SKM-1 (cell line): ENCODE measurements at regions not wholly inside any gene's neighbourhood (a gene's known extent, or its start where the extent isn't known, plus 50 kb on each side); places are given as distances from the start of the nearest gene placed in this dataset.

Experiments
- DNase-seq: peaks from one replicate; lab custom pipeline; 2025; ENCODE audit not compliant: unreplicated experiment; lab: John Stamatoyannopoulos, UW

DNA sequence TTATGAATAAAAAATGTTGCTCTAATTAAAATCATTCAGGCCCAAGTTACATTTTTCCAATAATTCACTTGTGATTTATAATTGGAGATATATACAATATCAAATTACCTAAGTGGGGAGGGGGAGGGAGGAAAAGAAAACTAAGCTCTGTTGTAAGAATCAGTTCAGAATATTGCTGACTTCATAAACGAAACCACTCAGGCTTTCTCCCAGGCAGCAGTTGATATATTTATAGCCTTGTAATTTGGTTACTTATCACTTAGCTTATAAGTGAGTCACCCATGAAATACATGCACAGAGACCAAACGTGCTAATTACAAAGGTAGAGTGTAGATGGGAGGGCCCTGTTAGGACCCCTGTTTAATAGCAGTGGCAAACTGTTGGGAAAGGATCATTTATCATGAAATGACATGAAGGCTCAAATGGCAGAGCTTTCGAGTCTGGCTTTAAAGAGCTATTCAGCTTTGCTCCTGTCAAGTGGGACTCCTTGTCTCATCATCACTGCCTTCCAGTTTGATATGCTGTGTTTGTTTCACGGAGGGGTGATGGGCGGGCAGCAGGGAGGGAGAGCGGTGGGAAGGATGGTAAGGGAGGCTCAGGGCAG lies 105.6 kb upstream of the PGRMC2 start:
- DNase-seq = no peak

DNA sequence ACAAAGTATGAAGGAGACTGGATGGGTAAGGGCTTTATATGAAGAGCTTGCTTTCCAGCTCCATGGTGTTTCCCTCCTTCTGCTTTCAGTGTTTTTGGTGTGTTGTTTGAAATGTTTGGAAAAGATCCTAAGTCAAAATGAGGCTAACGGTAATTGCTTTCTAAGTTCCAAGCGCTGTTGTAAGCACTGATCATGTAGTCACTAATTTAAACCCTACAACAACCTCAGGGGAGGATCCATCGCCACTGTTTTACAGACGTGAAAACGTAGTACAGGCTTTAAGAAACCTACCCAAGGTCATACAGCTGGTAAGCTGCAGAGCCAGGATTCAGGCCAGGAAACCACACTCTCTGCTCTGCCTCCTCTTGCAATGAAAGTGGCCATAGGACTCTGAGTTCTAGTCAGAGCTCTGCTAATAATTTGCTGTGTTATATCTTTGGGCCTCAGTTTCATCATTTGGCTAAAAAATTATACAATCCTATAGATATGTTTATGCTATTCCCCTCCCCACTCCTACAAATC lies 102.9 kb upstream of the PGRMC2 start:
- no peak for DNase-seq

DNA sequence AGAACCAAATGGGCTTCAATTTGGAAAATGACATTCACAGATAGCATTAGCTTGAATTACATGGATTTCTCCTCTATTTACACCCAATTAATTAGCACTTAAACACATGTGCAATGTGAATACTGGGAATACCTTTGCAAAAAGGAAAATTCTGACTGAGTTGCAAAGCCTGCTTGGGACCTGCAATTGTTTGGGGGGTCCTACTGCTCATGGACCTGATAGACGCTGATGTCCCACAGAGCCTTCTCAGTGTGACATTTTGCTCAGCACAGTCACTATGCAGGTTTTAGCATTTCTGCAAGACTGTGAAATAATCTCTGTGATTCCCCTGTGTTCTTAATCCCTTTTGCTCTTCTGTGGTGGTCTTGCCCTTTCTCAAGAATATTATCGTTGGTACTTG lies 101.2 kb upstream of the PGRMC2 start:
- no peak for DNase-seq

DNA sequence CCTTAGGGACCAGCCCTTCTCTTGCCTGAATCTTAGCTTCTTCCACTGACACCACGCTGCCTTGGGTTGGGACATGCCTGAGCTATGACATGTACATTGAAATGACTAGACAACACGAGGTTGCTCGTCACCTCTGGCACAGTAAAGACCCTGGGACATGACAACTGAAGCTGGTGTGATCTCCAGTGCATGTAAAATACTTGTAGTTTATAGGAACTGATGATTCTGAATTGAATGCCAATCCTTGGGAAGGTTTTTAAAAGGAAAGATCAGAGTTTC lies 100.7 kb upstream of the PGRMC2 start:
- DNase-seq = no peak

- no peak for DNase-seq
These were observed 100.2 kb upstream of the PGRMC2 start for GRCh38 chr4:128387600-128388351.

GRCh38 chr4:128386761-128387599 lies 99.4 kb upstream of the PGRMC2 start:
- no peak for DNase-seq

DNA sequence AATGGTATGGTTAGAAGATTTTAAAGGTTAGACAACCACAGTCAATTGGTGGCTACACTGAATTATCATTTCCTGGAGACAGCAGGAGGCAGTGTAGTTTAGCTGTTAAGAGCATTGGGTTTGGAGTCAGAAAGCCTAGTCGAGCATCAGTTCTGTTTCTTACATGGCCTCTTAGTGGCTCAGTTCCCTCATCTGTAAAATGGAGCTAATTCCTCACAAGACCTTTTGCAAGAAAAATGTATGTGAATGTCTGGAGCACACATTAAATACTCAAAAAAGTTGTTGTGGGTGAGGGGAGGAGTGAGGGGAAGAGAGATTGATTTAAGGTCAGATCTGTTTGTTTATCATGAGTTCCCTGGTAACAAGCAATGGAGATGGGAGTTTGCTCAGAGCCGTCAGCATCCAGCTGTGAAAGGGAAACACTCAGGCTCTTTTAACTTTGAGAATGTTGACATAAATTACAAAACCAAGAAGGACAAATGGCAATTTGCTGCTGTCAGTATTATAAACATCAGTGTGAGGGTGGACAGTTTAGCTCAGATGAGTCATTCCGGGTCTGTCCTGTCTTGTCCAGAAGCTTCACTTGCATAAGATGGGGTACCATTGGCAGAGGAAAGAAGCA lies 98.2 kb upstream of the PGRMC2 start:
- no peak for DNase-seq

DNA sequence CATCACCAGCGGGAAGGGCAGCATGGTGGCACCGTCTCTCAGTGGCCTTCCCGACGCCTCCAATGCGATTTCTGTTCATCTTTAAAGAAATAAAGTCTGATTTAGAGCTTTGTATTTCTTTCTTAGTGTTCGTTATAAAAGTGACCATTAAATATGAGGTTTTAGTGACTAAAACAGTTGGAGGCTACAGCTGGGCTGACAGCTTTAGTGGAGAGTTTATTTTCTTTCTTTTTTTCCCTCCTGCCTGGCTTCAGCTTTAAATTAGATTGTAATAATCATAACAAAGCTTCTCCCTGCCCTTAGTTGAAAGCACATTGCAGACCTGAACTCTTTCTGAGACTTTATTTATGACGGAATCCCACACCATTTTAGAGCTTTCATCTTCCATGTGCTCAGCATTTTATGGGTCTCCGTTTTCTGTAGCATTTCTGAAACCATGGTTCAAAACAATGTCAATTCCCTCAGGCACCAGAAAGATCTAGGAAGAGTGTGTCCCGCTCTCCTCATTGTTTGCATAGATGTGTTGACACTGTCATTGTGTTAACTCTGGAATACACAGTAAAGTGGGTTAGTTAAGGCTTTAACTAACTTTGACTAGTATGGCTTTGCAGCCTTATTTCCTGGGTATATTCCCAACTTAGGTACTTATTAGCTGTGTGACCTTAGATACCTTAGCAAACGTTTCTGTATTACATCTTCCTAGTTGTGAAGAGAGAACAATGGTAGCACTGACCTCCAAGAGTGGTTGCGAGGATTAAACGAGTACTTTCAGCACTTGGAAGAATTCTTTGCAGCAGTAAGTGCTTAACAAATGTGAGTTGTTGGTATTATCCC lies 97.4 kb upstream of the PGRMC2 start:
- DNase-seq = no peak

DNA sequence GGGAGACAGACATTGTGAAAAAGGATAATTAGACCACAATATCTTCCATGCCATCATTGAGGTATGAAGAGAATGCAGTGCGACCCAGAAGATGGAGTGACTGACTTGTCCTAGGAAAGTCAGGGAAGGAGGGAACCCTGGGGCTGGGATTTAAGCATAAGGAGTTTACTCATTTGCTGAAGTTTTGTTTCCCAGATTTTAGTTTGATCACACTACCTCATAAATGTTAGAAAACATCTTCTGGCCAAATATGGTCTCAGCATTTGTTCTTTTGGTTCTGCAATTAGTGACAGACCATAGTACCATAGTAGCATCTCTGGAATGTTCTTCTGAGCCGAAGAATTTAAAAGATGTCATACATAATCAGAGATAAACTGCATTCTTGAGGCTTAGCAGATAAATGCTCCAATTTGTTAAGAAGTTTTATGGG lies 96.5 kb upstream of the PGRMC2 start:
- no peak for DNase-seq

- DNase-seq = no peak
These were observed 94.3 kb upstream of the PGRMC2 start for GRCh38 chr4:128381748-128382559.

DNA sequence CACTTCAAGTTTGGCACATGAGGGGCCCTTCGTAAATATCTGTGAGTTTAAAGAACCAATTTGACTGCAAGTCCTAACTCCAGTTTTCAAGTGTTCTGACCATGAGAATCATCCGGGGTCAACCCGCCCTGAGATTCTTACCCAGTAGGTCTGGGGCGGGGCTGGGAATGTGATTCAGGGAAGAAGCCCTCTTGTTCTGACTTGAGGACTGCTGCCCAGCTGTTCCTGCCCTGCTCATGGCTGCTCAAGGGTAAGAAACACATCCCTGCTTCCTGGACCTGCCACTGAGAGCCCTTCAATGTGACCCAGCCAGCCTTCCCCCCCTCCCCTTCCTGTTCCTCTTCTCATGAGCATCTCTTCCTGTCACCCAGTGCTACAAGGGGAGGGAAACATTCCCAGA lies 92.7 kb upstream of the PGRMC2 start:
- no peak for DNase-seq

GRCh38 chr4:128379860-128380259 lies 92.2 kb upstream of the PGRMC2 start:
- DNase-seq = no peak

DNA sequence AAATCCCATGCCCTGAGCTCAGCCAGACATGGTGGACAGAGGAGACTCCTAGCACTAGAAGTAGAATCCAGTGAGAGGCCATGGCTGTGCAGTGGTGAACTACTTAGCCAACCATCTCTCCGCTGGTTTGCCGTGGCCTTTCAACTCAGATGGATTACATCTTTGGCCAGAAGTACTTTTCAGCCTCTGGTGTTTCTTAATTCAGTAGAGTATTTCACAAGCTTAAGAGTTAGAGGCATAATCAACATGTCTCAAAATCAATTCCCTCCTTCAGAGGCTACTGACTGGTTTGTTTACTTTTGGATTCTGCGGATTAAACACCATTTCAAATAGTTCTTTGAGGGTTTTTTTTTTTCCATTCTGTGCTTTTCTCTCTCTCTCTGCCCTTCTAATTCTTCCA lies 91.1 kb upstream of the PGRMC2 start:
- no peak for DNase-seq

DNA sequence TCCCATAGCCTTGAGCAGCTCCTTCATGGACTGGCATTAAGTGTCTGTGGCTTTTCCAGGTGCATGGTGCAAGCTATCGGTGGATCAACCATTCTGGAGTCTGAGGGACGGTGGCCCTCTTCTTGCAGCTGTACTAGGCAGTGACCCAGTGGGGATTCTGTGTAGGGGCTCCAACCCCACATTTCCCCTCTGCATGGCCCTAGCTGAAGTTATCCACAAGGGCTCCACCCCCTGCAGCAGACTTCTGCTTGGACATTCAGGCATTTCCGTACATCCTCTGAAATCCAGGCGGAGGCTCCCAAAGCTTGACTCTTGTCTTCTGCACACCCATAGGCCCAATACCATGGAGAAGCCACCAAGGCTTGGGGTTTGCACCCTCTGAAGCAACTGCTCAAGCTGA lies 89.3 kb upstream of the PGRMC2 start:
- no peak for DNase-seq

DNA sequence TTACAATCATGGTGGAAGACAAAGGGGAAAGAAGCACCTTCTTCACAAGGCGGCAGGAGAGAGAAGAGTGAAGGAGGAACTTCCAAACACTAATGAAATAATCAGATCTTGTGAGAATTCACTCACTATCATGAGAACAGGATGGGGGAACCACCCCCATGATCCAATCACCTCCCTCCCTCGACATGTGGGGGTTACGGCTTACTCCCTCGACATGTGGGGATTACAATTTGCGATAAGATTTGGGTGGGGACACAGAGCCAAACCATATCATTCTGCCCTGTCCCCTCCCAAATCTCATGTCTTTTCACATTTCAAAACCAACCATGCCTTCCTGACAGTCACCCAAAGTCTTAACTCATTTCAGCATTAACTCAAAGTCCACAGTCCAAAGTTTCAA lies 88.7 kb upstream of the PGRMC2 start:
- DNase-seq = no peak

- no peak for DNase-seq
These were observed 86.0 kb upstream of the PGRMC2 start for GRCh38 chr4:128373628-128374027.

DNA sequence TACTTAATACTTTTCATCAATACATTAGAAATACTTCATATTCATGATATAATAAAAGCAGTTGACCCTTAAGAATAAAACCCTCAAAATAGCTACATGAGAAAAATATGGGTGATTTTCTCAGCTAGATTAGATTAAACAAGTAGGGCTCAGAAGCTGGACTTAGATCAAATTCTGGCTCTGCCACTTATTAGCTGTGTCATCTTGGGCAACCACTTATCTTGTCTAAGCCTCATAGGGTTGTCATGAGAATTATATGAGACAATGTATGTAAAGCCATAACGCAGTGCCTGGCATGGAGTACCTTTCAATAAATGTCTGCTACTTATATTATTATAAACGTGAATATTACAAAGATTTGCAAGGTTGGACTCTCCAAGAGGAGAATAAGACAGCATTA lies 84.3 kb upstream of the PGRMC2 start:
- no peak for DNase-seq

GRCh38 chr4:128371001-128371777 lies 83.6 kb upstream of the PGRMC2 start:
- no peak for DNase-seq

DNA sequence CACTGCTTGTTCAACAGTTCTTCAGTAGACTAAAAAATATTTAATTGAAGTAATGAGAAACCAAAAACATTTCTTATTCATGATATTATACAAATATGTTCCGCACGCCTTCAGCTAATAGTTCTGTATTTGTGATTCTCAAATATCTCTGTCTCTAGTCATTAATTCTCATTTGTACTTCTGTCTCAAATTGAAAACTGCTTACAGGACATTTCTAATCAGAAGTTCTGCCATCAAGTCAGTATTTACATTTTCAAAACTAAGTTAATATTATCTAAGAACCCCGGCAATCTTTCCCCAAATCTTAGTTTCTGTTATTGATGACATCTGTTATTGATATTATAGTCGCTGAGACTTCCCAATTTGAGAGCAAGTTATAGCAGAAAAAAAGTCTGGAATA lies 78.6 kb upstream of the PGRMC2 start:
- DNase-seq = no peak
